DMS153 treated with DMSO at 0.1 percent for 48 hours (cell line): ENCODE measurements at regions not wholly inside any gene's neighbourhood (a gene's known extent, or its start where the extent isn't known, plus 50 kb on each side); places are given as distances from the start of the nearest gene placed in this dataset.

Experiments
- DNase-seq: peaks from one replicate; lab custom pipeline; 2025; ENCODE audit not compliant: unreplicated experiment; lab: John Stamatoyannopoulos, UW

DNA sequence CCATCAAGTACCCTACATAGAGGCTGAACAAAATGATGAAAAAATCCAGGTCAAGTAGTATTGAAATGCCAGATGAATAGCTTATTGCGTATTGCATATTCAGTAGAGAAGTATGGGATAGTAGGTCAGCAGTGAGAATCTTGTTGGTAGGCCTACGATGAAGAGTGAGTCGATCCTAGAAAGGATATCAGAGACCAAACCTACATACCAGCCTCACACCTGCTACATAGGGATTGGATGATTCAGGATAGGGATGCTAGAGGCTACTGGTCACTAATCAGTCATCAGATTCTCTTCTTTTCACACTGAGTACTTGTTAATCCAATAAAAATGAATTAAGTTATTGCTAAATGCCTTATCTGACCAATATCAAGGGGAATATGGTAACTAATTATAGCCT is 274.5 kb downstream of the DSEL start:
- DNase-seq = no peak

GRCh38 chr18:67241299-67241698 is 275.2 kb downstream of the DSEL start:
- DNase-seq = no peak

DNA sequence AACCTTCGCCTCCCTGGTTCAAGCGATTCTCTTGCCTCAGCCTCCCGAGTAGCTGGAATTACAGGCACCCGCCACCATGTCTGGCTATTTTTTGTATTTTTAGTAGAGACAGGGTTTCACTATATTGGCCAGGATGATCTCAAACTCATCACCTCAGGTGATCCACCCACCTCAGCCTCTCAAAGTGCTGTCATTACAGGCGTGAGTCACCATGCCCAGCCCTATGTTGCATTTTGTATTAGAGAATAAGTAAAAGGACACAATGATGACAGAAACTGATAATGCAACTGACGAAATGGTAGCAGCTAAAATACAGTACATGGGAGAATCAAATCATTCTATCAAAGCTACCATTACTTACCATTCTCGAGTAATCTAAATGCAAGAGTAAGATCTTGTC is 276.7 kb downstream of the DSEL start:
- no peak for DNase-seq

- DNase-seq = no peak
These were observed 283.5 kb downstream of the DSEL start for GRCh38 chr18:67232991-67233390.

DNA sequence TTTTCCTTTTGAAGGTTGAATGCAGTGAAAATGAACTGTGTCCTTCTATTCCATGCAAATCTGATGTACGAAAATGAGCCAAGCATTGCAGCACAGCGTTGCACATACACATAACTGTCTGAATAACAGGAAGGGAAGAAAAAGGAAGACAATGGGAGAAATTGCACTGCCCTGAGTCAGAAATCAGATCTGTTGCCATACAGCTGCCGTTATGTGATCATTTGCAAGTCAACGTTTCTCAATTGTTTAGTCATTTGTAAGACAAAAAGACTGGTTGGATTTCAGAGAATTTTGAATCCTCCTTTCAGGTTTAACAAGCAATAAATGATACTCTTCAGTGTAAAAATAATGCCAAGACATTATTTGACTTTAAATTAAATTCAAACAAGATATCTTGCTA is 284.1 kb downstream of the DSEL start:
- no peak for DNase-seq

GRCh38 chr18:67222887-67223286 is 293.6 kb downstream of the DSEL start:
- DNase-seq = no peak

- no peak for DNase-seq
These were observed 296.7 kb downstream of the DSEL start for GRCh38 chr18:67219821-67220220.

GRCh38 chr18:67218556-67218955 is 298.0 kb downstream of the DSEL start:
- DNase-seq = no peak

GRCh38 chr18:67217551-67218166 is 298.9 kb downstream of the DSEL start:
- DNase-seq = peak; percentile 10

DNA sequence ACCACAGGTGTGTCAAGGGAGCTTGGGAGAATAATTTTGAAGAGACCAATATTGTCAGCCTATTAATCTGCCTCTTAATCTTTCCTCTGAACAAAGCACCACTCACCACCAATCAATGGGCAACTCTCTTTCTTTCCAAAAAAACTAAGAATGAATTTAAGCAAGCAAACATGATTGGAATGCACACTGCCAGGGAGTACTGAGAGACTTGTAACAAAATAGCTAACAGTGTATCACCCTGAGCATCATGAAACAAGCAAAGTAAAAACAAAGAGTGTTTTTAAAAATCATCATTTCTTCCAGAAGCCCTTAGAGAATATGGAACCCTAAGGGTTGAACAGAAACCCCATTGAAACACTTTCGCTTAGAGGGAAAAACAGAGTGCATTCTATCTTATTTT is 299.7 kb downstream of the DSEL start:
- DNase-seq = no peak

DNA sequence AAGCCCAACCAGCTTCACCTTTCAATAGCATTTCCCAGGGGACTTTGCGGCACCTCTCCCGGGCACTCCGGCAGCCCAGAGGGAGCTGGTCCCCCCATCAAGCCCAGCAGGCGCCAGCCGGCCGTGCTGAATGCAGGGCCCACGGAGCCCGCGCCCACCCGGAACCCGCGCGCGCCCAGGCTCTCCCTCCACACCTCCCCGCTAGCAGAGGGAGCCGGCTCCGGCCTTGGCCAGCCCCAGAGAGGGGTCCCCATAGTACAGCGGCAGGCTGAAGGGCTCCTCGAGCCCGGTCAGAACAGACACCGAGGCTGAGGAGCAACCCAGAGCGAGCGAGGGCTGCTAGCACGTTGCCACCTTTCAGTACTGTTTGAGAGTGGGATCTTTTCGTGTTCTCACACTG is 300.8 kb downstream of the DSEL start:
- no peak for DNase-seq

DNA sequence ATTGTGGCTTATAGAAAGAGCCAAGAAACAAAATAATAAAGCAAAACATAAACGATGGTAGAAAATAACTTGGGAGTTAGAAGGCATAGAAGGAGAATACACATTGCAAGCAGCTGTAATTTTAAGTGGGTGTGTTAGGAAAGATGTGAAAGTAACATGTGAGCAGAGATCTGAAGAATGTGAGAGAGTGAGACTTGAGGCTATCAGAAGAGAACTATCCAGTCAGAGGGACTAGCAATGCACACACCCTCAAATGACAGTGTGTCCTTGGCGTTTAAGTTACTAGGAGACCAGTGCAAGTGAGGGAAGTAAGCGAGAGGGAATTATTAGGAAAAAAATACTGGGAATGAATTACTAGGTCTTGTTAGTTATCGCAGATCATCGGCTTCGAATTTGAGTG is 304.9 kb downstream of the DSEL start:
- DNase-seq = no peak

GRCh38 chr18:67200665-67201064 is 315.9 kb downstream of the DSEL start:
- no peak for DNase-seq

DNA sequence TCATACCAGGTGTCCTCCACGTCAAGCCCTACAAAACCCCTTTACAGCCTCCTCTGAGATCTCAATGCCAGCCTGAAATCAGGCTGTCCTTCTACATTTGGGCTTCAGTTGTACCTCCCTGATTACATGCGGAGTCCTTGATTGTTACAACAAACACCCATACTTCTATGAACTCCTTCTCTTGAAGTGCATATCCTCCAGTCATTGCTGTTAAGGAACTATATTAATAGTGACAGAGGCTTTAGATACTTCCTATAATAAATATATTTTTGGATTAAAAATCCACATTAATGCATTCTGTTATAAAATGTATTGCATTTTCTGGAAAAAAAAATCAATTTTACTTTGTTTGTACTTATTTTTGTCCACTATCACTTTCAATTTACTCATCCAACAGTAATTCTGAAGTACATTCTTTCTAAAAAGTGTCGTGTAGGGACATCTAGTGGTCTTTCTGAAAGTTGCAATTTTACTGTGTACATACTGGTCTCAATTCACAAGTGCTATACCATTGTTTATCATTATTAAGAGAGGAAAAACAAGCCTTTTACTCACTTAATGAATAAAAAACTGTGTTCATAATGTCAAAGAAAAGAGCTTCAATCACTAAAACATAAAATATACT is 316.4 kb downstream of the DSEL start:
- peak; percentile 19 for DNase-seq

GRCh38 chr18:67194886-67195285 is 321.6 kb downstream of the DSEL start:
- DNase-seq = no peak

- DNase-seq = no peak
These were observed 324.0 kb downstream of the DSEL start for GRCh38 chr18:67192535-67192934.

DNA sequence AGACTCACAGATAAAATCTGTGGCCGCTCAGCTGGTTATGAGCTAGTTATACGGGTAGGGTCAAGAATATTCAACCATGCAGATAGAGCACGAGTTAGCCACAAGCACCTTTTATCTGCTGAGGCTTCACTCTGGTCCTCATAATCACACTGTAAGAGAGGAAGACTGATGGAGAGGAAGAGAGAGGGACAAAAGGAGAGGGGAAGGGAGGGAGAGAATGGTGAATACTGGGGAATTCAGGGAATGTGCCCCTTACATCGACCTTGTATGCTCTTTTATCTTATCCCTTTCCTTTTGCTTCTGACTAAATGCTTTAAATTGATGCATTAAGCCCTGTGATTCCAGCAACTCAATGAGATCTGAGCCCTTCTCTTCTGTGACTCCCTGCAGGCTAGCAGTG is 333.1 kb downstream of the DSEL start:
- no peak for DNase-seq

- no peak for DNase-seq
These were observed 336.8 kb downstream of the DSEL start for GRCh38 chr18:67179726-67180125.

- no peak for DNase-seq
These were observed 356.9 kb downstream of the DSEL start for GRCh38 chr18:67159662-67160061.

DNA sequence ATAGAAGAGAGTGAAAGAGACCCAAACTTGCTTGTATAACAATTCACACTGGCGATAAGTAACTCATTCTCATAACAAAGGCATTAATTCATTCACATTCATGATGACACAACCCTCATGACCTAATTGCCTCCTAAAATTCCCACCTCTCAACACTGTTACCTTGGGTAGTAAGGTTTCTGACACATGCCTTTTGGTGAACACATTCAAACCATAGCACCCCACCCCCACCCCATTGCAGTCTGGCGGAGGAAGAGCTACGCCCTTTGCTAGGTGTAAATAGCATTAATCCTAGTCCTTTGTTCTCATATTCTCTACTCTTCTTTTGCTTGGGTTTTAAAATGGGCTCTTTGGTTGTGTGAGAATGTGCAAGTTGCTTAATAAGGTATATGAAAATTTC is 361.5 kb downstream of the DSEL start:
- DNase-seq = no peak

DNA sequence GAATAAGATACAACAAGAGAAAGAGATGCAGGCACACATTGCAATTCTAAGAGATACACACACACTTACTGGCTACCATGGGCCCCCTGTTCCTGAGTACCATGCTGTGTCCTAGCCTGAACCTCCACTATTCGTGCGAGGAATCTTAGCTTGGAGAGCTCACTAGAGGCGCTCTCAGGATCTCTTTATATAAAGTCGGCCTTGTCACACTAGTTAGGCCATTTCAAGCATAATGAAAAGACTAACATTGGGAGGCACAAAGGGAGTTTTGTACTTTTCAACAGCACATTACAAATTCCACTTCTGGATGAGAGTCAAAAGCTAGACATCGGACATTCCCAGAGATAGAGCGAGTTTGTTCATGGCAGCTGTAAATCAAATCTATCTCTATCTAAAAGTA is 365.2 kb downstream of the DSEL start:
- no peak for DNase-seq

DNA sequence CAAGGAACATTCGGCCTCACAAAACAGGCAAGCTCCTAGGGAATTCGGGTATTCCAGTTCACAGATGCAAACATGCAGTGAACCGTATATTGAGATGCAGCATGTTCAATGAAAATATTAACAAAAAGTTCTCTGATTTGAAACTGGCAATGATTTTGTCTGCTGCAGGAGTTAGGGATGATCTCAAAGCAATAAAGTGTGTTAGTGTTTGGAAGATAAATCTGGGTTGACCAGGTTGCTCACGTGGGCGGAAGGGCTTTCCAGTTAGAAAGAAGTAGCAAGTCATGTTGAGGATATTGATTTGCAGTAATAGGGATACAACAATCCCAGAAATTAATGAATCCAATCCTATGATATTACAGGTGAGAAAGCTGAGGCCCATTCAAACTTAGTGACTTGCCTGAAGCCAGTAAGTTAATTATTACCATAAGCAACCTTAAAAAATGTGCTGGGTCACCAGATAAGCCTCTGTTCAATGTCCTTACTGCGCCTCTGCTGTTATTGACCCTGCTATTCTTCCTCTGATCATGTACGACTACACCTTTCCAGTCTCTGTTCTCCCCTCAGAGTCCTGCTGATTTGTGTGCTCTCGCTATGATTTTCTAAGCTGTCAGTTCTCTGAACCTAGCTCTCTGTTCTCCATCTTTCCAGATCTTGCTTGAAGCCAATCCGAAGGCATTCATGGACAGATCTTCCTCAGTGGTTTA is 370.8 kb downstream of the DSEL start:
- no peak for DNase-seq

DNA sequence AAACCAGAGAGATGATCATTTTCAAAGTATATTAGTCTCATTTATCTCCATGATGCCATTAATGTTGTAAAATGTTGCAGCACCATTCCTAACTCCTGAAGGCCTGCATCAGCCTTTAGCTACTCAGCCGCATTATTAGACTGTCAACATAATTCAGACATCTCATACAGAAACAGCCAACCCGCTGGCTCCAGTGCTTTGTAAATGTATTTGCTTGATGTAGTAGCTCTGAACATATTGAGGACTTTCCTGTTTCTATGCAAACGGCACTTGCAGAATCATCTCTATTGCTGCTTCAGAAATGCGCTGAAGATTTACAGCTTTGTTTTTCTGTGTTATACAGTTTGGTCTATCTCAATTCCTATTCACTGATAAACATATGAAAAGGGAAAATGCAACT is 372.2 kb downstream of the DSEL start:
- DNase-seq = peak; percentile 7
